ENCODE measurements at regions not wholly inside any gene's neighbourhood (a gene's known extent, or its start where the extent isn't known, plus 50 kb on each side); places are given as distances from the start of the nearest gene placed in this dataset.

DNA sequence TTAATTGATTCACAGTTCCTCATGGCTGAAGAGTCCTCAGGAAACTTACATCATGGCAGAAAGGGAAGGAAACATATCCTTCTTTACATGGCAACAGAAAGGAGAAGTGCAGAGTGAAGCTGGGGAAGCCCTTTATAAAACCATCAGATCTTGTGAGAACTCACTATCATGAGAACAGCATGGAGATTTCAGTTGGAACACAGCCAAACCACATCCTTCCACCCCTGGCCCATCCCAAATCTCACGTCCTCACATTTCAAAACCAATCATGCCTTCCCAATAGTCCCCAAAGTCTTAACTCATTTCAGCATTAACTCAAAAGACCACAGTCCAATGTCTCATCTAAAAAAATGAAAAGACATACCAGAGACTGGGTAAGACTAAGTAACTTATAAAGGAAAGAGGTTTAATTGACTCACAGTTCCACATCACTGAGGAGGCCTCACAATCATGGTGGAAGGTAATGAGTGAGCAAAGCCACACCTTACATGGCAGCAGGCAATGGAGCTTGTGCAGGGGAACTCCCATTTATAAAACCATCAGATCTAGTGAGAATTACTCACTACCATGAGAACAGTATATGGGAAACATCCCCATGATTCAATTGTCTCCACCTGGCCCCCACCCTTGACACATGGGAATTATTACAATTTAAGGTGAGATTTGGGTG lies 105.2 kb downstream of the MRPL39 start:
- Histone ChIP-seq H3K36me3 (replicated peaks; ENCODE audit: low read depth, low read length) (peaks cover 19% of the 10 kb centered on the region), H3K9ac (ENCODE audit: low read length) (no peak overlapping the region), H3K4me1 (ENCODE audit: low read length) (peaks cover 38% of the 10 kb centered on the region), H4K20me1 (ENCODE audit: insufficient read depth, low read length) (no peaks in the 10 kb centered on the region), H3K27me3 (ENCODE audit: low read depth, low read length) (no peaks in the 10 kb centered on the region), H3K79me2 (ENCODE audit: low read length) (peaks cover 8% of the 10 kb centered on the region; the same call in 1 of the 2 replicates), H3K4me2 (ENCODE audit: low read length) (no peak overlapping the region), H3K9me3 (ENCODE audit: insufficient read depth, low read length) (peaks cover 8% of the 10 kb centered on the region; the same call in 1 of the 2 replicates), H3K4me3 (ENCODE audit: low read length) (no peak overlapping the region), H2AFZ (ENCODE audit: low read depth, low read length) (no peak overlapping the region), H3K27ac (ENCODE audit: low read length) (peak overlapping the region; percentile 63)
- TF ChIP-seq EZH2phosphoT487 (IDR thresholded peaks at IDR 0.05; ENCODE audit: low read depth), result no peak
- TF ChIP-seq, protein P1, sequence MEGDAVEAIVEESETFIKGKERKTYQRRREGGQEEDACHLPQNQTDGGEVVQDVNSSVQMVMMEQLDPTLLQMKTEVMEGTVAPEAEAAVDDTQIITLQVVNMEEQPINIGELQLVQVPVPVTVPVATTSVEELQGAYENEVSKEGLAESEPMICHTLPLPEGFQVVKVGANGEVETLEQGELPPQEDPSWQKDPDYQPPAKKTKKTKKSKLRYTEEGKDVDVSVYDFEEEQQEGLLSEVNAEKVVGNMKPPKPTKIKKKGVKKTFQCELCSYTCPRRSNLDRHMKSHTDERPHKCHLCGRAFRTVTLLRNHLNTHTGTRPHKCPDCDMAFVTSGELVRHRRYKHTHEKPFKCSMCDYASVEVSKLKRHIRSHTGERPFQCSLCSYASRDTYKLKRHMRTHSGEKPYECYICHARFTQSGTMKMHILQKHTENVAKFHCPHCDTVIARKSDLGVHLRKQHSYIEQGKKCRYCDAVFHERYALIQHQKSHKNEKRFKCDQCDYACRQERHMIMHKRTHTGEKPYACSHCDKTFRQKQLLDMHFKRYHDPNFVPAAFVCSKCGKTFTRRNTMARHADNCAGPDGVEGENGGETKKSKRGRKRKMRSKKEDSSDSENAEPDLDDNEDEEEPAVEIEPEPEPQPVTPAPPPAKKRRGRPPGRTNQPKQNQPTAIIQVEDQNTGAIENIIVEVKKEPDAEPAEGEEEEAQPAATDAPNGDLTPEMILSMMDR (IDR thresholded peaks at IDR 0.05; ENCODE audit: low read depth, low read length), result no peak

- no peak overlapping the region for H2AFZ ChIP-seq (ENCODE audit: low read depth, low read length)
These were observed 105.8 kb downstream of the MRPL39 start for GRCh38 chr21:25501462-25501861.

GRCh38 chr21:25500598-25500997 lies 106.7 kb downstream of the MRPL39 start:
- Histone ChIP-seq H3K27ac (ENCODE audit: low read length) (no peak overlapping the region), H3K79me2 (ENCODE audit: low read length) (no peaks in the 10 kb centered on the region), H3K27me3 (ENCODE audit: low read depth, low read length) (no peaks in the 10 kb centered on the region), H3K9me3 (ENCODE audit: insufficient read depth, low read length) (peaks cover 8% of the 10 kb centered on the region; the same call in 1 of the 2 replicates), H3K4me2 (ENCODE audit: low read length) (no peak overlapping the region), H3K9ac (ENCODE audit: low read length) (no peak overlapping the region), H3K36me3 (replicated peaks; ENCODE audit: low read depth, low read length) (peaks cover 19% of the 10 kb centered on the region), H3K4me1 (ENCODE audit: low read length) (peaks cover 36% of the 10 kb centered on the region), H3K4me3 (ENCODE audit: low read length) (no peak overlapping the region), H2AFZ (ENCODE audit: low read depth, low read length) (no peak overlapping the region), H4K20me1 (ENCODE audit: insufficient read depth, low read length) (no peaks in the 10 kb centered on the region)
- TF ChIP-seq EZH2phosphoT487 (IDR thresholded peaks at IDR 0.05; ENCODE audit: low read depth), result no peak
- TF ChIP-seq, protein P1 (IDR thresholded peaks at IDR 0.05; ENCODE audit: low read depth, low read length), result no peak

More at GRCh38 chr21:25501462-25501861, 105.8 kb downstream of the MRPL39 start:
- Histone ChIP-seq H3K27ac (ENCODE audit: low read length) (peak overlapping the region; percentile 63), H3K36me3 (replicated peaks; ENCODE audit: low read depth, low read length) (peaks cover 19% of the 10 kb centered on the region), H3K27me3 (ENCODE audit: low read depth, low read length) (no peaks in the 10 kb centered on the region), H4K20me1 (ENCODE audit: insufficient read depth, low read length) (no peaks in the 10 kb centered on the region), H3K79me2 (ENCODE audit: low read length) (peaks cover 4% of the 10 kb centered on the region; the same call in 1 of the 2 replicates), H3K4me2 (ENCODE audit: low read length) (no peak overlapping the region), H3K4me3 (ENCODE audit: low read length) (no peak overlapping the region), H3K9me3 (ENCODE audit: insufficient read depth, low read length) (peaks cover 8% of the 10 kb centered on the region; the same call in 1 of the 2 replicates), H3K9ac (ENCODE audit: low read length) (no peak overlapping the region), H3K4me1 (ENCODE audit: low read length) (peaks cover 36% of the 10 kb centered on the region)
- TF ChIP-seq, protein P1 (IDR thresholded peaks at IDR 0.05; ENCODE audit: low read depth, low read length), result no peak
- TF ChIP-seq EZH2phosphoT487 (IDR thresholded peaks at IDR 0.05; ENCODE audit: low read depth), result no peak

GRCh38 chr21:25496825-25497482 lies 110.3 kb downstream of the MRPL39 start:
- H2AFZ ChIP-seq (ENCODE audit: low read depth, low read length), result no peak overlapping the region
- H3K4me2 ChIP-seq (ENCODE audit: low read length), result no peak overlapping the region
- H3K9ac ChIP-seq (ENCODE audit: low read length), result no peak overlapping the region
- no peak overlapping the region for H3K4me3 ChIP-seq (ENCODE audit: low read length)
- H3K9me3 ChIP-seq (ENCODE audit: insufficient read depth, low read length), result 0 out of 2 replicates have a peak, but pooled peaks cover 4% of the 10 kb centered on the region
- no peaks in the 10 kb centered on the region for H3K27me3 ChIP-seq (ENCODE audit: low read depth, low read length)
- no peaks in the 10 kb centered on the region for H4K20me1 ChIP-seq (ENCODE audit: insufficient read depth, low read length)
- no peaks in the 10 kb centered on the region for H3K79me2 ChIP-seq (ENCODE audit: low read length)
- H3K36me3 ChIP-seq (replicated peaks; ENCODE audit: low read depth, low read length), result peaks cover 9% of the 10 kb centered on the region
- H3K27ac ChIP-seq (ENCODE audit: low read length), result no peak overlapping the region
- H3K4me1 ChIP-seq (ENCODE audit: low read length), result peaks cover 31% of the 10 kb centered on the region
- TF ChIP-seq, protein P1 (IDR thresholded peaks at IDR 0.05; ENCODE audit: low read depth, low read length), result no peak
- TF ChIP-seq EZH2phosphoT487 (IDR thresholded peaks at IDR 0.05; ENCODE audit: low read depth), result no peak

Measured in OCI-LY3 (cell line).